Heart left ventricle (tissue), 16 donors: ENCODE measurements at regions not wholly inside any gene's neighbourhood (a gene's known extent, or its start where the extent isn't known, plus 50 kb on each side); places are given as distances from the start of the nearest gene placed in this dataset.

ENCODE experiments used
- ATAC-seq, 4 donors: fragments of 200-7000 bp; cut with Tn5 transposase; one replicate each; pipeline ENCODE4 v1.9.1; 2020 to 2022; ENCODE audit warnings: moderate library complexity in 4 of 4, mild to moderate bottlenecking in 3 of 4, moderate number of reproducible peaks in 1 of 4
- DNase-seq, 5 donors: peaks; one replicate each; pipeline ENCODE4 v3.0.0-alpha.2; 2020
- H3K27ac ChIP-seq, 12 donors: fragments of 200-600 bp; sonication (generic) in 4 of 12; one replicate each; pipeline versions ENCODE4 v1.5.0 to v1.8.0; 2016 to 2022; ENCODE audit warnings: mild to moderate bottlenecking in 2 of 12
- H3K27me3 ChIP-seq, 9 donors: fragments of 200-600 bp; sonication (generic) in 2 of 9; one replicate each; pipeline versions ENCODE4 v1.5.1 to v1.8.0; 2016 to 2022; ENCODE audit warnings: mild to moderate bottlenecking in 3 of 9
- H3K36me3 ChIP-seq, 9 donors: fragments of 200-600 bp; sonication (generic) in 2 of 9; one replicate each; pipeline versions ENCODE4 v1.5.0 to v1.8.0; 2018 to 2022; ENCODE audit warnings: mild to moderate bottlenecking in 2 of 9
- H3K4me1 ChIP-seq, 12 donors: fragments of 200-600 bp; sonication (generic) in 4 of 12; one replicate each; pipeline versions ENCODE4 v1.5.0 to v1.8.0; 2016 to 2022; ENCODE audit warnings: mild to moderate bottlenecking in 3 of 12
- H3K4me3 ChIP-seq, 12 donors: fragments of 200-600 bp; sonication (generic) in 4 of 12; one replicate each; pipeline versions ENCODE4 v1.5.0 to v1.8.0; 2017 to 2022; ENCODE audit warnings: mild to moderate bottlenecking in 9 of 12, moderate library complexity in 4 of 12
- H3K9me3 ChIP-seq, 12 donors: fragments of 200-600 bp; sonication (generic) in 4 of 12; one replicate each; pipeline versions ENCODE4 v1.5.0 to v1.8.0; 2016 to 2022; ENCODE audit warnings: mild to moderate bottlenecking in 1 of 12
- CTCF ChIP-seq, 12 donors: fragments of 200-600 bp; sonication (generic) in 4 of 12; IDR thresholded peaks; one replicate each; pipeline versions ENCODE4 v1.5.0 to v1.8.0; 2018 to 2022; ENCODE audit warnings: antibody characterized with exemption in 12 of 12, mild to moderate bottlenecking in 5 of 12
- POLR2A ChIP-seq, 2 donors: fragments of 450-650 bp; IDR thresholded peaks; one replicate each; pipeline ENCODE4 v1.6.1; 2017; ENCODE audit warnings: antibody characterized with exemption in 2 of 2, mild to moderate bottlenecking in 2 of 2, moderate library complexity in 2 of 2
- WGBS, 4 donors: extraction: QIAGEN DNeasy Blood & Tissue Kit in 2 of 4; methylation state at CpG; one replicate each; pipeline versions ENCODE4 v1.1.5 to v1.1.7; 2013 to 2018; 5-methylcytosine and 5-hydroxymethylcytosine counted together
- intact Hi-C, 10 donors: fragments of 100-400 bp; cut with DNase I; formaldehyde crosslinking; loops; one replicate each; pipeline versions ENCODE4 v1.11.1 to v1.14.2; 2022
- donor health status: ischemic (EF 13 %, LVEDD 7.1; RV severe dilation, severe dysfunction).
- donor health status: healthy with polysubstance abuse.
- donor health status: DM: no; HTN: yes; CAD: no.
- donor health status: DM: no; HTN: no; CAD: no.
- donor health status: ischemic (EF 25% LVEDD 6.9; RV normal size, moderate dysfunction).
- donor health status: ischemic (EF 25% LVEDD 5.7; RV mildly dilated, moderate dysfunction).
- donor health status: healthy.
- donor health status: DM: yes; HTN: yes; CAD: no.
- donor health status: ischemic (EF 35%, LVEDD 5.7; RV mildly dilated, moderate dysfunction).
- donor health status: nonischemic (EF 11% LVEDD 7.7; RV severe dilation, severe dysfunction).
- donor health status: DM: yes; HTN: yes; CAD: no.
- donor health status: PGD.
- donor health status: ischemic (EF 29% LVEDD 5.4; RV normal size, mild dysfunction).
- donor health status: nonischemic (EF 23%, LVEDD 6.1; RV moderate dilation, normal function).

- 63 to 71% (median 66%) methylated on average over 2 of the region's 2 CpGs for WGBS, 4 donors
- H3K36me3 ChIP-seq, result no peaks in the 10 kb centered on the region
- ATAC-seq (no peak), DNase-seq (no peak)
- H3K9me3 ChIP-seq, result peaks cover 0 to 15% (median 0%) of the 10 kb centered on the region in 12 donors
- H3K27me3 ChIP-seq, result no peaks in the 10 kb centered on the region
- no peaks in the 10 kb centered on the region for H3K4me1 ChIP-seq
- no peak overlapping the region for H3K27ac ChIP-seq
- intact Hi-C loops, result no loop called here
- H3K4me3 ChIP-seq, result no peak overlapping the region
- no peak for TF ChIP-seq POLR2A (IDR thresholded peaks at IDR 0.05)
- TF ChIP-seq CTCF (IDR thresholded peaks at IDR 0.05), result no peak
Measured at GRCh38 chr5:101520417-101520816, 617.3 kb upstream of the ST8SIA4 start.

- H3K27me3 ChIP-seq, result no peaks in the 10 kb centered on the region
- H3K27ac ChIP-seq, result no peak overlapping the region
- no peaks in the 10 kb centered on the region for H3K36me3 ChIP-seq
- intact Hi-C loops, result no loop called here
- TF ChIP-seq POLR2A (IDR thresholded peaks at IDR 0.05) (no peak), CTCF (IDR thresholded peaks at IDR 0.05) (no peak)
- ATAC-seq, result no peak
- H3K9me3 ChIP-seq, result peaks cover 0 to 18% (median 4%) of the 10 kb centered on the region in 12 donors
- WGBS, 4 donors, result 55 to 69% (median 61%) methylated on average over 2 of the region's 2 CpGs
- DNase-seq, result no peak
- H3K4me1 ChIP-seq, result no peaks in the 10 kb centered on the region
- no peak overlapping the region for H3K4me3 ChIP-seq
Measured at GRCh38 chr5:101517795-101518194, 614.7 kb upstream of the ST8SIA4 start.

GRCh38 chr5:101515721-101516120 lies 612.6 kb upstream of the ST8SIA4 start:
- no peaks in the 10 kb centered on the region for H3K4me1 ChIP-seq
- H3K36me3 ChIP-seq, result no peaks in the 10 kb centered on the region
- DNase-seq (no peak), ATAC-seq (no peak)
- TF ChIP-seq CTCF (IDR thresholded peaks at IDR 0.05) (no peak), POLR2A (IDR thresholded peaks at IDR 0.05) (no peak)
- no peak overlapping the region for H3K27ac ChIP-seq
- 68 to 85% (median 72%) methylated on average over 2 of the region's 2 CpGs for WGBS, 4 donors
- no peak overlapping the region for H3K4me3 ChIP-seq
- no peaks in the 10 kb centered on the region for H3K27me3 ChIP-seq
- intact Hi-C loops, result no loop called here
- peaks cover 0 to 20% (median 4%) of the 10 kb centered on the region in 12 donors for H3K9me3 ChIP-seq

- no peak overlapping the region for H3K4me3 ChIP-seq
- no peaks in the 10 kb centered on the region for H3K36me3 ChIP-seq
- peaks cover 0 to 34% (median 4%) of the 10 kb centered on the region in 12 donors for H3K9me3 ChIP-seq
- H3K4me1 ChIP-seq, result no peaks in the 10 kb centered on the region
- H3K27me3 ChIP-seq, result no peaks in the 10 kb centered on the region
- TF ChIP-seq POLR2A (IDR thresholded peaks at IDR 0.05) (no peak), CTCF (IDR thresholded peaks at IDR 0.05) (no peak)
- peak in 1 of 5 donors; percentile 54 for DNase-seq
- intact Hi-C loops, result no loop called here
- ATAC-seq, result no peak
- no peak overlapping the region for H3K27ac ChIP-seq
- WGBS, 4 donors, result 75 to 90% (median 83%) methylated on average over 7 to 25 of the region's 25 CpGs
Measured at GRCh38 chr5:101505891-101506570, 602.9 kb upstream of the ST8SIA4 start.
